22Rv1 (cell line): ENCODE measurements at regions not wholly inside any gene's neighbourhood (a gene's known extent, or its start where the extent isn't known, plus 50 kb on each side); places are given as distances from the start of the nearest gene placed in this dataset.

Experiments used
- H3K27ac ChIP-seq: fragments of 450-650 bp; 2 replicates; pipeline ENCODE4 v1.5.1; 2017
- ZFX ChIP-seq: fragments of 450-650 bp; IDR thresholded peaks from 2 replicates; pipeline ENCODE4 v1.6.1; 2017; ENCODE audit warnings: antibody characterized with exemption, borderline replicate concordance
- TF ChIP-seq, protein P1 (sequence below): fragments of 450-650 bp; IDR thresholded peaks from 2 replicates; pipeline ENCODE4 v1.5.1; 2017; ENCODE audit warnings: mild to moderate bottlenecking

- no peak overlapping the region for H3K27ac ChIP-seq
- no peak for TF ChIP-seq ZFX
- TF ChIP-seq, protein P1, sequence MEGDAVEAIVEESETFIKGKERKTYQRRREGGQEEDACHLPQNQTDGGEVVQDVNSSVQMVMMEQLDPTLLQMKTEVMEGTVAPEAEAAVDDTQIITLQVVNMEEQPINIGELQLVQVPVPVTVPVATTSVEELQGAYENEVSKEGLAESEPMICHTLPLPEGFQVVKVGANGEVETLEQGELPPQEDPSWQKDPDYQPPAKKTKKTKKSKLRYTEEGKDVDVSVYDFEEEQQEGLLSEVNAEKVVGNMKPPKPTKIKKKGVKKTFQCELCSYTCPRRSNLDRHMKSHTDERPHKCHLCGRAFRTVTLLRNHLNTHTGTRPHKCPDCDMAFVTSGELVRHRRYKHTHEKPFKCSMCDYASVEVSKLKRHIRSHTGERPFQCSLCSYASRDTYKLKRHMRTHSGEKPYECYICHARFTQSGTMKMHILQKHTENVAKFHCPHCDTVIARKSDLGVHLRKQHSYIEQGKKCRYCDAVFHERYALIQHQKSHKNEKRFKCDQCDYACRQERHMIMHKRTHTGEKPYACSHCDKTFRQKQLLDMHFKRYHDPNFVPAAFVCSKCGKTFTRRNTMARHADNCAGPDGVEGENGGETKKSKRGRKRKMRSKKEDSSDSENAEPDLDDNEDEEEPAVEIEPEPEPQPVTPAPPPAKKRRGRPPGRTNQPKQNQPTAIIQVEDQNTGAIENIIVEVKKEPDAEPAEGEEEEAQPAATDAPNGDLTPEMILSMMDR: no peak
These were observed 1395.2 kb downstream of the EPHA7 start for GRCh38 chr6:92024110-92024509.

GRCh38 chr6:92023410-92023966 is 1395.9 kb downstream of the EPHA7 start:
- TF ChIP-seq ZFX: no peak
- no peak overlapping the region for H3K27ac ChIP-seq

GRCh38 chr6:92011681-92012245 is 1407.6 kb downstream of the EPHA7 start:
- no peak overlapping the region for H3K27ac ChIP-seq
- TF ChIP-seq ZFX: no peak
- TF ChIP-seq, protein P1: no peak

GRCh38 chr6:92008757-92009502 is 1410.4 kb downstream of the EPHA7 start:
- no peak overlapping the region for H3K27ac ChIP-seq
- no peak for TF ChIP-seq ZFX
- TF ChIP-seq, protein P1: no peak

- H3K27ac ChIP-seq: no peak overlapping the region
- TF ChIP-seq, protein P1: no peak
- TF ChIP-seq ZFX: no peak
These were observed 1413.2 kb upstream of the MAP3K7 start for GRCh38 chr6:92000112-92000511.

DNA sequence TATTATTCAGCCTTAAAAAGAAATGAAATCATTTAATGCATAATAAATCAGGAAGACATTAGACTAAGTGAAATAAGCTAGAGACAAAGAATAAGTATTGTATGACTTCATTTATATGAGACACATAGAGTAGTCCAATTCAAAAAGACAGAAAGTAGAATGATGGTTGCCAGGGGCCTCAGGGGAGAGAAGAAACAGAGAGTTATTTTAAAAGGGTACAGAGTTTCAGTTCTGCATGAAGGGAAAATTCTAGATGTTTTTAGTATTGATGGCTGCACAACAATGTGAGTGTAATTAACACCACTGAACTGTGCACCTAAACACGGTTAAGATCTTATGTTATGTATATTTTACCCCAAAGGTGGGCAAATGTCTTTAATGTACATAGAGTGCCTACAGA is 1407.9 kb upstream of the MAP3K7 start:
- H3K27ac ChIP-seq: no peak overlapping the region
- TF ChIP-seq, protein P1: no peak
- no peak for TF ChIP-seq ZFX

DNA sequence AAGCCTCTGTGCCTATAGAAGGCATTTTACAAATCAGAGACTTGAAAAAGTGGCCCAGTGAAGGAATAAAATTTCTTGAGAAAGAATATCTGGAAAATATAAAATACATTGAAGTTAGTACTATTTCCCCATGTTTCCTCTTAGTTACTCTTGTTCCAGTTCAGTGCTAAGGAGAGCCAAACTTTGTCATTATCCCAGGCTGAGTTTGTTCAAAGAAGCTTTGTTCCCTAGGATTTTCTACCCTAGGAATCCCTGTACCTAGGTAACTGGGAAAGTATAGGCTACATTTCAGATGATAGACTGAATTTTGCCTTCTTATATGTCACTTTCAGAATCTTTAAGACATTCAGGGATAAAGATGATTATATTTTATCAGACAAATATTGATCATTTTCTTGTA is 1395.7 kb upstream of the MAP3K7 start:
- no peak overlapping the region for H3K27ac ChIP-seq
- TF ChIP-seq, protein P1: no peak
- TF ChIP-seq ZFX: no peak
